Stimulated activated naive CD8-positive, alpha-beta T cell treated with anti-CD3 and anti-CD28 coated beads, Interleukin-15, Interleukin-2, amounts not matched to agents 100 ng/mL and 50 ng/mL, for 24 hours (primary cell): ENCODE measurements at regions not wholly inside any gene's neighbourhood (a gene's known extent, or its start where the extent isn't known, plus 50 kb on each side); places are given as distances from the start of the nearest gene placed in this dataset.
"Not testable (repeated sequence)": the region's sequence is repeated elsewhere in the genome, so short reads cannot be mapped to it uniquely, and the experiment has no call there.

ENCODE experiments used
- H3K27ac Mint-ChIP-seq: one replicate; pipeline ENCODE4 v1.8.0; 2021; ENCODE audit warnings: mild to moderate bottlenecking, mixed read lengths
- H3K27me3 Mint-ChIP-seq: one replicate; pipeline ENCODE4 v1.8.0; 2021; ENCODE audit warnings: mixed read lengths
- H3K36me3 Mint-ChIP-seq: one replicate; pipeline ENCODE4 v1.8.0; 2021; ENCODE audit warnings: low read depth, mixed read lengths
- H3K4me1 Mint-ChIP-seq: one replicate; pipeline ENCODE4 v1.8.0; 2021; ENCODE audit warnings: low read depth, mixed read lengths
- H3K4me3 Mint-ChIP-seq: one replicate; pipeline ENCODE4 v1.8.0; 2021; ENCODE audit warnings: mild to moderate bottlenecking, mixed read lengths
- H3K9me3 Mint-ChIP-seq: one replicate; pipeline ENCODE4 v1.8.0; 2021; ENCODE audit warnings: mixed read lengths

DNA sequence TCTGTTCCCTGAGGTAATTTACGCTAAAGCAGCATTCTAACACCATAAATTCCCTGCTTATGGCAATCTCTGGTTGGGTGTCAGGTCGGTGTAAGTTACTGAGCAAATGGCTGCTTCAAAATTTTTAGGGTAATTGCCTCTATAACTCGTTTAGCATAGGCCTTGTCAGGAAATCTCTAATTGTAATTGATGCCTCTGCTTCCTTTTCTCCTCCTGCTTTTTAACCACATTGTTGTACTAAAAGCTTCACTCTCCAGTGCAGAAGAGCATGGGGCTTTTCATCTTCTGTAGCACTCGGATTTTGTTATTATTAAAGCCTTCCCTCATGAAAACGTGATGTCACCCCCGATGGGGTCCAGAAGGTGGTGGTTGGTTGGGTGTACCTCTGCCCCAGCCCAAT is 141.6 kb upstream of the NBPF11 start:
- no peaks in the 10 kb centered on the region for H3K36me3 Mint-ChIP-seq
- H3K27me3 Mint-ChIP-seq: peaks cover 7% of the 10 kb centered on the region
- no peaks in the 10 kb centered on the region for H3K4me1 Mint-ChIP-seq
- H3K27ac Mint-ChIP-seq: no peak overlapping the region
- H3K9me3 Mint-ChIP-seq: no peaks in the 10 kb centered on the region
- no peak overlapping the region for H3K4me3 Mint-ChIP-seq

DNA sequence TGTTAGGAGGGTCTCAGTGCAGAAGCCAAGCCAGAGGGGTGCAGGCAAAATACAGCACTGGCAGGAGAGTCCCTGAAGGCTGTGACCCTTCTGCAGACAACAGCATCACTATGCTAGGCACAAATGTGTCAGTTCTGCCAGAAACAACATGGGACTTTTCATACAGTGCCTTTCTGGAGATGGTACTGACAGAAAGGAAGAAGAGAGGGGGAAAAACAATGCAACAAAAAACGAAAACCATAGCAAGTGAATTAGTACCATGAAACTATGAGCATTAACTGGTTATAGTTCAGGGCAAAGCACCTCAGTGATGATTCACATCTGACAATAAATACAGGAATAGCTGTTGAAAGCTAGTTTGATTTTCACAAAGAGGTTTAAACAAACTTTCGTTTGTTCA is 140.8 kb upstream of the NBPF11 start:
- no peaks in the 10 kb centered on the region for H3K9me3 Mint-ChIP-seq
- peaks cover 8% of the 10 kb centered on the region for H3K27me3 Mint-ChIP-seq
- no peak overlapping the region for H3K4me3 Mint-ChIP-seq
- no peaks in the 10 kb centered on the region for H3K36me3 Mint-ChIP-seq
- H3K4me1 Mint-ChIP-seq: no peaks in the 10 kb centered on the region
- H3K27ac Mint-ChIP-seq: no peak overlapping the region

DNA sequence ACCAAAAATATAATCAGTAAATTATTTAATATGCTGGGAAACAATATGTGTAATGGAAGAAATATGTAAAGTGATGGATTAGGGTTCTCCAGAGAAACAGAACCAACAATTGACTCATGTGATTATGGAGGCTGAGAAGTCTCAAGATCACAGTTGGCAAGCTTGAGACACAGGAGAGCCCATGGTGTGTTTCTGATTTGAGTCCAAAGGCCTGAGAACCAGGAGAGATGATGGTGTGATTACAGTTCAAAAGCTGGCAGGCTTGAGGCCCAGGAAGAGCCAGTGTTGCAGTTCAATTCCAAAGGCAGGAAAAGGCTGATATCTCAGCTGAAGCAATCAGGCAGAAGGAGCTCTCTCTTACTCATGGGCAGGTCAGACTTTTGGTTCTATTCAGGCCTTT is 138.8 kb upstream of the NBPF11 start:
- Mint-ChIP-seq H3K27me3 (peaks cover 23% of the 10 kb centered on the region), H3K4me3 (no peak overlapping the region), H3K4me1 (no peaks in the 10 kb centered on the region), H3K9me3 (no peaks in the 10 kb centered on the region), H3K36me3 (no peaks in the 10 kb centered on the region), H3K27ac (no peak overlapping the region)

DNA sequence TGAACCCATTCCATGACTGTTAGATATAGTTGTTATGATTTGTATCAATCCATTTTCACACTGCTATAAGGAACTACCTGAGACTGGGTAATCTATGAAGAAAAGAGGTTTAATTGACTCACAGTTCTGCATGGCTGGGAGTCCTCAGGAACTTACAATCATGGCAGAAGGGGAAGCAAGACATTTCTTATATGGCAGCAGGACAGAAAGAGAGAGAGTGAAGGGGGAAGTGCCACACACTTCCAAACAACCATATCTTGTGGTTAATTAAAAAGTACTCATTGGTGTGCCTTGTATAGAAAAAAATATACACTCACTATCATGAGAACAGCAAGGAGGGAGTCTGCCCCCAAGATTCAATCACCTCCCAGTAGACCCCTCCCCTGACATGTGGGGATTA is 137.6 kb upstream of the NBPF11 start:
- no peak overlapping the region for H3K4me3 Mint-ChIP-seq
- no peaks in the 10 kb centered on the region for H3K4me1 Mint-ChIP-seq
- no peaks in the 10 kb centered on the region for H3K36me3 Mint-ChIP-seq
- H3K9me3 Mint-ChIP-seq: no peaks in the 10 kb centered on the region
- H3K27me3 Mint-ChIP-seq: peaks cover 17% of the 10 kb centered on the region
- no peak overlapping the region for H3K27ac Mint-ChIP-seq

DNA sequence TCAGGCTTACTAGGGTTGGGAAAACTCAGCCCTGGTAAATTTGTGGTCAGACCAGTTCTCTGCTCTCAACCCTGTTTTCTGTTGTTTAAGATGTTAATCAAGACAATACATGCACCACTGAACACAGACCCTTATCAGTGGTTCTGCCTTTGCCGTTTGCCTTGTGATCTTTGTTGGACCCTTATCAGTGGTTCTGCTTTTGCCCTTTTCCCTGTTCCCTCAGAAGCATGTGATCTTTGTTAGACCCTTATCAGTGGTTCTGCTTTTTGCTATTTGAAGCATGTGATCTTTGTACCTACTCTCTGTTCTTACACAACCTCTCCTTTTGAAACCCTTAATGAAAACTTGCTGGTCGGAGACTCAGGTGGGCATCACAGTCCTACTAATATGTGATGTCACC is 133.9 kb upstream of the NBPF11 start:
- H3K9me3 Mint-ChIP-seq, H3K36me3 Mint-ChIP-seq, H3K4me1 Mint-ChIP-seq, H3K27ac Mint-ChIP-seq, H3K4me3 Mint-ChIP-seq: not testable (repeated sequence)
- peaks cover 17% of the 10 kb centered on the region for H3K27me3 Mint-ChIP-seq

DNA sequence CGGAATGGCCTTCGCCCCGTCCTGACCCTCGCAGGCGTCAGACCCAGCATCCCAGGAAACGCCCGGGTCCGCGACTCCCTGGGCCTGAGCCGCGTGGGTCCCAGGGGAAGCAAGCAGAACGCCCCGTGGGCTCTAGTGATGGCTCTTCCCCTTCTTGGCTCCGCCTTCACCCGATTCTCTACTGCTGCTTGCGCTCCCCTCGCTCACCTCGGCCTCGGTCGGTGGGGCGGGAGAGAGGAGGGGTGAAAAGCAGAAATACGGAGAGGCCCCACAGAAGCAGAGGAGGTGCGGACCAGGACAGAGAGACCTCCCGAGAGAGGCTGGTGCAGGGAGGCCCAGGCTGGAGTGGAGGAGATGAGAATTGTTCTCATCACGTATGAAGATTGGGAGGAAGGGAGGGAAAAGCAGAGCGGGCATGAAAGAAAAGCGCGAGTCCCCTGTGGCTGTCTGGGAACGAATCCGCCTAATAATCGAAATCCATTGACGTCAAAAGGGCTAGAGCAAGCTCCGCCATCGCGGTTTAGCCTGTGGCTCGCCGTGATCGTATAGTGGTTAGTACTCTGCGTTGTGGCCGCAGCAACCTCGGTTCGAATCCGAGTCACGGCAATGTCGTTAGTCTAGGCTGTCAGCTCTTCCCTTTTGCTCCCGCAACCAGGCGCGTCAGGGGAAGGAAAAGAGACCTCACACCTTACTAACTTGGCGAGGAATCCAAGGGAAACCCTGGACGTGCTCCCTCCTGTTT is 128.9 kb upstream of the NBPF11 start:
- not testable (repeated sequence) for H3K36me3 Mint-ChIP-seq, H3K9me3 Mint-ChIP-seq
- peaks cover 32% of the 10 kb centered on the region for H3K27me3 Mint-ChIP-seq
- peaks cover 19% of the 10 kb centered on the region for H3K4me1 Mint-ChIP-seq
- H3K4me3 Mint-ChIP-seq: peak overlapping the region; percentile 81
- H3K27ac Mint-ChIP-seq: peak overlapping the region; percentile 85

DNA sequence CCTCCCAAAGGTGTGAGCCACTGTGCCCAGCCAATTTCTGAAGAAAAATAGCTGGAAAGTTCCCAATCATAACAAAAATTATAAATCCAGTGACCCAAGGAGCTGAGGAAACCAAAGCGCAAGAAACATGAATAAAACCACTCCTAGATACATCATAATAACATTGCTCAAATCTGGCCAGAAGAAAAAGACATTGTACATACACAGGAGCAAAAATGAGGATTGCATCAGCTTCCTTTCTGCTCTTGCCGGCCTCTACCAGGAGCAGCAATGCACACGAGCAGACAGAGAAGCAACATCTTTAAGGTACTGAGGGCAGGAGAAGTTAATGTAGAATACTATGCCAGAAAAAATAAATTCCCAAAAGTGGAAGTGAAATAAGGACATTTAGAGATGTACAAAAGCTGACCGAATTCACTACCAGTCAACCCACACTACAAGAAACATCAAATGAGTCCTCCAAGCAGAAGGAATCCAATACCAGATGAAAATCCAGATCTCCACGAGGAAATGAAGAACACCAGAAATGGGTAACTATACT is 127.0 kb upstream of the NBPF11 start:
- H3K27ac Mint-ChIP-seq: peak overlapping the region; percentile 22
- not testable (repeated sequence) for H3K9me3 Mint-ChIP-seq, H3K36me3 Mint-ChIP-seq
- H3K4me3 Mint-ChIP-seq: peak overlapping the region; percentile 81
- H3K4me1 Mint-ChIP-seq: peaks cover 19% of the 10 kb centered on the region
- peaks cover 40% of the 10 kb centered on the region for H3K27me3 Mint-ChIP-seq

DNA sequence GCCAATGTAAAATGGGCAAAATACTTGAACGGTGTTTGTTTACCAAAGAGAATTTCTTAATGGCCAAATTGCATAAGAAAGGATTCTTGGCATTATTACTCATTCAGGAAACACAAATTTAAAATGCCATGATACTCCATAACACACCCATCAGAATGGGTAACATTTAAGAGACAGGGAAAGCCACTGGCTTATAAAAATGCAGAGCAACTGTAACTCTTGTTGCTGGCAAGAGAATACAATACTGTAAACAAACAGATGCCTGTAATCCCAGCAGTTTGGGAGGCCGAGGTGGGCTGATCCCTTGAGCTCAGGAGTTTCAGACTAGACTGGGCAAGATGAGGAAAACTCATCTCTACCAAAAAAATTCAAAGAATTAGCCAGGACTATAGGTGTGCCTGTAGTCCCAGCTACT is 125.8 kb upstream of the NBPF11 start:
- not testable (repeated sequence) for H3K9me3 Mint-ChIP-seq, H3K4me3 Mint-ChIP-seq, H3K36me3 Mint-ChIP-seq, H3K27ac Mint-ChIP-seq
- Mint-ChIP-seq H3K4me1 (peaks cover 19% of the 10 kb centered on the region), H3K27me3 (peaks cover 51% of the 10 kb centered on the region)

DNA sequence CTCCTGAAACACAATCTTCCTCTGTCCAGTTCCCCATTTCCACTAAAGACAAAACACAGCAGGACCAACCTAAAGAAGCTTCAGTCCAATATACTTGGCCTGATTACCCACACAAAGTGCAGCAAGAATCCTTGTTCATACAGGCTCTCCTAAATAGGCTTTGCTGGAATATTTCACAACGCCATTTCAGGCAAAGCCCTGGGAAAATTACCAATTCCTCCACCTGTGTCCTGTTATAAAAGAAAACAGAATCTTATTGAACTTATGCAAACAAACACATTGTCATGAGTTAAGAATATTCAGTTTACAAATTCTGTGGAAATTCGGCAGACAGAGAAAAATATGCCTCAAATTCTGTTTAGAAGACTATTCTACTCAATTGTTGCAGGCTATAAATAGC is 115.0 kb upstream of the NBPF11 start:
- H3K4me3 Mint-ChIP-seq, H3K36me3 Mint-ChIP-seq, H3K27me3 Mint-ChIP-seq, H3K9me3 Mint-ChIP-seq, H3K27ac Mint-ChIP-seq: not testable (repeated sequence)
- peaks cover 25% of the 10 kb centered on the region for H3K4me1 Mint-ChIP-seq

DNA sequence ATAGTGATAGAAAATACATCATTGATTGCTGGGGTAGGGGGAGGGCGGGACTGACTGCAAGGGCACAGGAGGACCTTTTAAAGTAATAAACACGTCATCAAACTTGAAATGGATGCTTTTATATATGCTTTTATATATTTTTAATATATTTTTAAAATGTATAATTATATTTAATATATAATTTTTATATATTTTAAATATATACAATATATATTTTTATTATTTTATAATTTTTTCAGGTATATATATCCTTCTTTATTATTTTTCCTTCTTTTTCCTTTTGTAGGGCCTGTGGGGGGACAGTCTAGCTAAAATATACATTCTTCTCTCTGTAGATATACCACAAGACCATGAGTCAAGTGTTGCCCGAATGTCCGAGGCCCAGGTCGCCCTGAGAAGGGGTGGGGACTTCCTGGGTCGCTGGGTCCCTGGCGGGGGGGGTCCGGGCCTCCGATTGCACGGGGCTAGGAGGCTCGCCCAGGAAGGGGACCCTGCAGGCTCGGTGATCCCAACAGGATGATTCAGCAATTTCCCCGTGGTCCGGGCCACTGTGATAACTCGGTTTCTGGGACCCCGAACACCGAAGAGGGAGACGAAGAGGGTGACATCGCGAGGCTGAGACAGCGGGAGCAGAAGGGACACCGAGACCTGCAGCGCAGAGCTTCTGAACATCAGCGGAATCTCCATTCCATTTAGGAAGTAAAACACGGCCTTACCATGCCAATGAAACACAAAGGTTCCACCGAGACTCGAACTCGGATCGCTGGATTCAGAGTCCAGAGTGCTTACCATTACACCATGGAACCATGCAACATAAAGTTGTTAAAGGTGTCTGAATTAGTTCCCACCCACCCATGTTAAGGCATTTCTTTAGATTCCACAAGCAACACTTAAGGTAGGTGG is 112.5 kb upstream of the NBPF11 start:
- H3K27me3 Mint-ChIP-seq: peaks cover 6% of the 10 kb centered on the region
- H3K4me3 Mint-ChIP-seq: peak overlapping the region; percentile 87
- no peaks in the 10 kb centered on the region for H3K36me3 Mint-ChIP-seq
- H3K27ac Mint-ChIP-seq: peak overlapping the region; percentile 8
- peaks cover 26% of the 10 kb centered on the region for H3K4me1 Mint-ChIP-seq
- no peaks in the 10 kb centered on the region for H3K9me3 Mint-ChIP-seq

DNA sequence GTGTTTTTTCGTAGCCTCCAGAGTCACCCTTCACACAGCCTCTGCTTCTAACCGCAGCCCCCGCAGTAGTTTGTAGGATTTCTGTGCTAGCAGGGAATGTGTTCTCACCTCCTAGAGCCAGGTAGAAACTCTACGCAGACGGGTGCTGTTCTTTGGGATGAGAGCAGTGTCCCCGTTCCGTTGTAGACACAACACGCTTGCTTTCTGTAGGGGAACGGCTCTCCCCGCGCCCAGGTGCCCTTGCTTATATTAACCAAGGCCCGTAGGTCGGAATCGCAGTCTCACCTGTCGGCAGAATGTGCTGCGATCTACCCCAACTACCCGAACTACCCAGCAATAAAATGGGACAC is 111.8 kb upstream of the NBPF11 start:
- no peaks in the 10 kb centered on the region for H3K9me3 Mint-ChIP-seq
- peaks cover 26% of the 10 kb centered on the region for H3K4me1 Mint-ChIP-seq
- peak overlapping the region; percentile 87 for H3K4me3 Mint-ChIP-seq
- H3K27me3 Mint-ChIP-seq: peaks cover 6% of the 10 kb centered on the region
- H3K36me3 Mint-ChIP-seq: no peaks in the 10 kb centered on the region
- peak overlapping the region; percentile 100 for H3K27ac Mint-ChIP-seq

DNA sequence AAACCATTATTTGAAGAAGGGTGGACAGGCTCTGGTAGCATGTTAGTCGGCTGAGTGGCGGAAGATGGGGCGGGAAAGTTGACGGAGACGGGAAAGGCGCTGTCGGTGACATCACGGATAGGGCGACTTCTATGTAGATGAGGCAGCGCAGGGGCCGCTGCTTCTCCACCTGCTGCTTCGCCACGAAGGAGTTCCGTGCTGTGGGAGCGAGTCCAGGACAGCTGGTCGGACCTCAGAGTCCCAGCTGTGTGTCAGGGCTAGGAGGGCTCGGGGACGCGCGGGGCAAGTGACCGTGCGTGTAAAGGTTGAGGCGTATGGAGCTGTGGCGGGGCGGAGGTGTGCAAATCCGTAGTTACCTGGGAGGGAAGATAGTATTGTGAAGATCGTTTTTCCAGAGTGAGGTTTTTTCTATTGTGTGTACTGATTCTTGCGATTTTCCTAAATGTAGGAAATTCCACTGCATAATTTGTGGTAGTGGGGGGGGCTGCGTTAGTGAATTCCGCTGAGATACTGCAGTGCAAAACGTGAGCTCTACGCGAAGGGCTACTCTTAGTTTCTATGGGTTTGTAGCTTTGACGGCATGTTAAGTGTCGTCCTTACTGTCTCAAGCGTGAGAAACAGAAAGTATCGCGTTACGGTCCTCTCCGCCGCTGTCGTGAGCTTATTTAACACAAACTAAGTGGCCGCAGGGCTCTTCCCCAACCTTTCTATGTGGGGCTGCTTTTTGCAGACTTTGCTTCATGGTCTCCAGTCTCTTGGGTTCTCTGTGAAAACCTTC is 111.2 kb upstream of the NBPF11 start:
- no peaks in the 10 kb centered on the region for H3K36me3 Mint-ChIP-seq
- H3K27me3 Mint-ChIP-seq: peaks cover 6% of the 10 kb centered on the region
- H3K4me3 Mint-ChIP-seq: peak overlapping the region; percentile 87
- peak overlapping the region; percentile 100 for H3K27ac Mint-ChIP-seq
- H3K4me1 Mint-ChIP-seq: peaks cover 26% of the 10 kb centered on the region
- no peaks in the 10 kb centered on the region for H3K9me3 Mint-ChIP-seq

DNA sequence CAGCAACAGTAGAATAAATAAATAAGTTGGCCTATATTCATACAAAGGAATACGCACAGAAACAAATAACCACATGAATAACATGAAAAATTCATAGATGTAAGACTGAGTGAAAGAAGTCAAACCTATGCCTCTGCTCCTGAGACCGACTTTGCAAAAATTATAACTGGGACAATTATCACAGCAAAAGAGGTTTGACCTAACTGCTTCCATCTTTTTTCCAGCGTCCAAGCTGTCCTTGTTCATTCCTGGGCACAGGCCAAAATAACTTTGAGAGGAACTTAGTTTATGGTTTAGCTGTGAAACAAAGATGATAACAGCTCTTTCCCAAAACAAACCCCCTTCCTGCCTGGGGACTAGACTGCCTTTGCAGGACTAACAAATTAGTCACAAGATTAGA is 109.6 kb upstream of the NBPF11 start:
- H3K4me1 Mint-ChIP-seq: peaks cover 26% of the 10 kb centered on the region
- H3K27ac Mint-ChIP-seq, H3K4me3 Mint-ChIP-seq, H3K27me3 Mint-ChIP-seq, H3K9me3 Mint-ChIP-seq, H3K36me3 Mint-ChIP-seq: not testable (repeated sequence)

DNA sequence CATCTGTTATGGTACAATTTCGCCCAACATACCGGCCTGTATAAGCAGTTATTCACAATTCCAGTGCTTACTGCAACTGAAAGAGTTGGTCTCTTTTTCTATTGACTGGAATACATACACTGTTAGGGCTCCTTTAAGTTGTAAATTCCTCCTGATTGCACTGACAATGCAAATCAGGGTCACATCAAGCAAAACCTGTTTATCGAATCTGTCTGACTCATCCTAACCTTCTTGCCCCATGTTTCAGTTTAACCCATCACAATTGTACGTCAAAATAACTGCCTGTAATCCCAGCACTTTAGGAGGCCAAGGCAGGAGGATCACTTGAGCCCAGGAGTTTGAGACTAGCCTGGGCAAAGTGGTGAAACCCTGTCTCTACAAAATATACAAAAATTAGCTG is 105.8 kb upstream of the NBPF11 start:
- not testable (repeated sequence) for H3K9me3 Mint-ChIP-seq, H3K4me1 Mint-ChIP-seq, H3K36me3 Mint-ChIP-seq, H3K4me3 Mint-ChIP-seq, H3K27ac Mint-ChIP-seq, H3K27me3 Mint-ChIP-seq
